Peyer's patch (tissue), 4 donors: ENCODE measurements at regions not wholly inside any gene's neighbourhood (a gene's known extent, or its start where the extent isn't known, plus 50 kb on each side); places are given as distances from the start of the nearest gene placed in this dataset.

Source experiments
- DNase-seq, 3 donors: peaks; one replicate each; pipeline ENCODE4 v3.0.0-alpha.2; 2017 to 2019
- H3K27ac ChIP-seq, 4 donors: fragments of 200-600 bp; sonication (generic); one replicate each; pipeline ENCODE4 v1.5.1; 2016 to 2019
- H3K27me3 ChIP-seq, 2 donors: fragments of 200-600 bp; sonication (generic); one replicate each; pipeline ENCODE4 v1.5.1; 2019
- H3K36me3 ChIP-seq, 3 donors: fragments of 200-600 bp; sonication (generic); one replicate each; pipeline ENCODE4 v1.5.1; 2016 to 2019
- H3K4me1 ChIP-seq, 4 donors: fragments of 200-600 bp; sonication (generic); one replicate each; pipeline ENCODE4 v1.5.1; 2016 to 2019
- H3K4me3 ChIP-seq, 4 donors: fragments of 200-600 bp; sonication (generic); 1 replicate in 3 of 4; 2 replicates in 1 of 4; pipeline ENCODE4 v1.5.1; 2016 to 2019; ENCODE audit warnings: mild to moderate bottlenecking in 1 of 4
- H3K9me3 ChIP-seq, 4 donors: fragments of 200-600 bp; sonication (generic); one replicate each; pipeline ENCODE4 v1.5.1; 2016 to 2019; ENCODE audit warnings: mild to moderate bottlenecking in 1 of 4
- CTCF ChIP-seq, 6 experiments: fragments of 450-650 bp in 4 of 6; fragments of 200-600 bp in 2 of 6; sonication (generic) in 1 of 6; IDR thresholded peaks; one replicate each; pipeline ENCODE4 v1.5.1; 2017 to 2019; ENCODE audit warnings: antibody characterized with exemption in 6 of 6, mild to moderate bottlenecking in 3 of 6, moderate library complexity in 1 of 6
- POLR2A ChIP-seq, 2 donors: fragments of 450-650 bp; IDR thresholded peaks; one replicate each; pipeline ENCODE4 v1.5.1; 2017; ENCODE audit warnings: antibody characterized with exemption in 2 of 2, mild to moderate bottlenecking in 2 of 2, moderate library complexity in 2 of 2

- H3K27ac ChIP-seq: no peak overlapping the region
- DNase-seq: no peak
- no peaks in the 10 kb centered on the region for H3K36me3 ChIP-seq
- no peaks in the 10 kb centered on the region for H3K9me3 ChIP-seq
- no peaks in the 10 kb centered on the region for H3K27me3 ChIP-seq
- no peak for TF ChIP-seq POLR2A (IDR thresholded peaks at IDR 0.05)
- TF ChIP-seq CTCF (IDR thresholded peaks at IDR 0.05): no peak
- no peaks in the 10 kb centered on the region for H3K4me1 ChIP-seq
- H3K4me3 ChIP-seq: no peak overlapping the region
These were observed 61.0 kb downstream of the MRGPRX1 start for GRCh38 chr11:18878211-18878610.

GRCh38 chr11:18865951-18866350 lies 73.3 kb downstream of the MRGPRX1 start:
- DNase-seq: no peak
- Histone ChIP-seq H3K36me3 (no peaks in the 10 kb centered on the region), H3K27ac (no peak overlapping the region), H3K9me3 (no peaks in the 10 kb centered on the region), H3K27me3 (no peaks in the 10 kb centered on the region), H3K4me3 (no peak overlapping the region), H3K4me1 (no peaks in the 10 kb centered on the region)
- no peak for TF ChIP-seq CTCF (IDR thresholded peaks at IDR 0.05)
- no peak for TF ChIP-seq POLR2A (IDR thresholded peaks at IDR 0.05)

GRCh38 chr11:18865261-18865660 lies 73.7 kb upstream of the PTPN5 start:
- no peak overlapping the region for H3K4me3 ChIP-seq
- TF ChIP-seq CTCF (IDR thresholded peaks at IDR 0.05) (no peak), POLR2A (IDR thresholded peaks at IDR 0.05) (no peak)
- no peak for DNase-seq

GRCh38 chr11:18853086-18853720 lies 61.6 kb upstream of the PTPN5 start:
- no peak overlapping the region for H3K4me3 ChIP-seq
- DNase-seq: no peak
- no peaks in the 10 kb centered on the region for H3K9me3 ChIP-seq
- TF ChIP-seq CTCF (IDR thresholded peaks at IDR 0.05) (peak in 4 of 6 experiments; percentile 19 to 62 (median 55)), POLR2A (IDR thresholded peaks at IDR 0.05) (no peak)
- H3K27me3 ChIP-seq: no peaks in the 10 kb centered on the region
- no peaks in the 10 kb centered on the region for H3K36me3 ChIP-seq
- H3K4me1 ChIP-seq: no peaks in the 10 kb centered on the region
- H3K27ac ChIP-seq: no peak overlapping the region

More at GRCh38 chr11:18865261-18865660, 73.7 kb upstream of the PTPN5 start:
- Histone ChIP-seq H3K36me3 (no peaks in the 10 kb centered on the region), H3K9me3 (no peaks in the 10 kb centered on the region), H3K4me1 (no peaks in the 10 kb centered on the region), H3K27me3 (no peaks in the 10 kb centered on the region), H3K27ac (no peak overlapping the region)

- Histone ChIP-seq H3K27ac (no peak overlapping the region), H3K36me3 (no peaks in the 10 kb centered on the region), H3K4me3 (no peak overlapping the region), H3K9me3 (no peaks in the 10 kb centered on the region), H3K4me1 (no peaks in the 10 kb centered on the region), H3K27me3 (no peaks in the 10 kb centered on the region)
- TF ChIP-seq CTCF (IDR thresholded peaks at IDR 0.05): no peak
- no peak for TF ChIP-seq POLR2A (IDR thresholded peaks at IDR 0.05)
- no peak for DNase-seq
These were observed 57.8 kb upstream of the PTPN5 start for GRCh38 chr11:18849406-18849805.
